GM23248 (cell line): ENCODE measurements at regions not wholly inside any gene's neighbourhood (a gene's known extent, or its start where the extent isn't known, plus 50 kb on each side); places are given as distances from the start of the nearest gene placed in this dataset.

Experiments
- EZH2 ChIP-seq: fragments of 200-600 bp; sonication (generic); IDR thresholded peaks from 2 replicates; pipeline ENCODE4 v1.6.1; 2018; ENCODE audit warnings: antibody characterized with exemption, mild to moderate bottlenecking; ENCODE audit not compliant: insufficient read depth, poor library complexity, severe bottlenecking
- EZH2phosphoT487 ChIP-seq: fragments of 200-600 bp; sonication (generic); IDR thresholded peaks from 2 replicates; pipeline ENCODE4 v1.6.1; 2018; ENCODE audit warnings: antibody characterized with exemption, moderate library complexity, mild to moderate bottlenecking, low read depth; ENCODE audit not compliant: insufficient read depth

GRCh38 chr16:75821117-75821516 is 94.8 kb upstream of the CPHXL start:
- TF ChIP-seq EZH2phosphoT487 (no peak), EZH2 (no peak)
